GM12878 (cell line): ENCODE measurements at regions not wholly inside any gene's neighbourhood (a gene's known extent, or its start where the extent isn't known, plus 50 kb on each side); places are given as distances from the start of the nearest gene placed in this dataset.

Experiments
- ATAC-seq: fragments of 200-7000 bp; cut with Tn5 transposase; 3 replicates; pipeline ENCODE4 v1.9.1; 2020; ENCODE audit warnings: mild to moderate bottlenecking, moderate library complexity
- BruUV-seq: library from RNA; stranded (reverse); fragments of 400-500 nt; replicated peaks from 2 replicates; lab custom pipeline; 2021; lab: Mats Ljungman, UMichigan
- CTCF ChIA-PET: fragments of 300-600 bp; sonication (Branson Sonifier 250); formaldehyde crosslinking; extraction: SDS; loops from one replicate; lab custom pipeline; 2021; ENCODE audit warnings: inconsistent platforms; lab: Yijun Ruan, JAX
- POLR2A ChIA-PET: fragments of 350-600 bp; formaldehyde crosslinking; extraction: SDS; loops from one replicate; lab custom pipeline; 2021; ENCODE audit warnings: inconsistent platforms; lab: Charles Lee
- RAD21 ChIA-PET: fragments of 300-600 bp; sonication (Branson Sonifier 250); formaldehyde crosslinking; loops from one replicate; lab custom pipeline; 2023; ENCODE audit warnings: antibody characterized with exemption; ENCODE audit not compliant: unreplicated experiment; lab: Charles Lee
- SMC1A ChIA-PET: fragments of 300-600 bp; sonication (Branson Sonifier 250); formaldehyde crosslinking; loops from one replicate; lab custom pipeline; 2023; ENCODE audit not compliant: unreplicated experiment, uncharacterized antibody; lab: Charles Lee
- DNase-seq: peaks from one replicate; pipeline ENCODE4 v3.0.0-alpha.2; 2011; ENCODE audit warnings: low read depth, low spot score
- FAIRE-seq: peaks from 3 replicates; lab custom pipeline; 2011; peaks lifted over from hg19 to GRCh38; lab: Jason Lieb, UNC
- H2AFZ ChIP-seq: 2 replicates; pipeline ENCODE4 v1.6.0; 2011; ENCODE audit warnings: low read depth, low read length, control low read depth; ENCODE audit not compliant: control insufficient read depth
- H3K27ac ChIP-seq: 2 replicates; pipeline ENCODE4 v1.5.1; 2011; ENCODE audit warnings: control low read depth; ENCODE audit not compliant: control insufficient read depth, insufficient read depth
- H3K27me3 ChIP-seq, 2 experiments: replicated peaks in 1 of 2; 2 replicates each; pipeline versions ENCODE4 v1.6.0 to v1.6.1; 2011; ENCODE audit warnings: low read length in 1 of 2; ENCODE audit not compliant: control insufficient read depth in 2 of 2, insufficient read depth in 2 of 2
- H3K36me3 ChIP-seq, 2 experiments: 2 replicates each; pipeline ENCODE4 v1.5.1; 2011; ENCODE audit warnings: low read length in 1 of 2; ENCODE audit not compliant: control insufficient read depth in 2 of 2, insufficient read depth in 2 of 2
- H3K4me1 ChIP-seq: 2 replicates; pipeline ENCODE4 v1.6.1; 2011; ENCODE audit warnings: mild to moderate bottlenecking, low read length, moderate library complexity, mixed read lengths; ENCODE audit not compliant: control insufficient read depth, insufficient read depth
- H3K4me2 ChIP-seq: 2 replicates; pipeline ENCODE4 v1.6.0; 2011; ENCODE audit warnings: control low read depth; ENCODE audit not compliant: control insufficient read depth, insufficient read depth
- H3K4me3 ChIP-seq: fragments of 200-600 bp; sonication (generic); 2 replicates; pipeline ENCODE4 v1.5.1; 2016
- H3K79me2 ChIP-seq: 2 replicates; pipeline ENCODE4 v1.6.0; 2011; ENCODE audit warnings: low read length; ENCODE audit not compliant: control insufficient read depth, insufficient read depth
- H3K9ac ChIP-seq: 2 replicates; pipeline ENCODE4 v1.8.0; 2011; ENCODE audit warnings: low read length, control low read depth, mixed read lengths; ENCODE audit not compliant: control insufficient read depth, insufficient read depth
- H3K9me3 ChIP-seq: replicated peaks from 3 replicates; pipeline ENCODE4 v1.5.1; 2011; ENCODE audit warnings: mild to moderate bottlenecking, low read length; ENCODE audit not compliant: control insufficient read depth, insufficient read depth
- H4K20me1 ChIP-seq: 2 replicates; pipeline ENCODE4 v1.6.0; 2011; ENCODE audit not compliant: control insufficient read depth, insufficient read depth
- CTCF ChIP-seq, 3 experiments: IDR thresholded peaks in 2 of 3; conservative IDR thresholded peaks in 1 of 3; 2 replicates each; pipeline ENCODE4 v1.5.1; 2011; ENCODE audit warnings: low read depth in 3 of 3, low read length in 3 of 3, mild to moderate bottlenecking in 3 of 3, control low read depth in 2 of 3, moderate library complexity in 2 of 3, inconsistent platforms in 1 of 3, mixed read lengths in 1 of 3; ENCODE audit not compliant: control insufficient read depth in 2 of 3, insufficient read depth in 1 of 3; ENCODE audit errors: extremely low read depth in 1 of 3
- ELK1 ChIP-seq: IDR thresholded peaks from 2 replicates; pipeline ENCODE4 v1.6.1; 2012; ENCODE audit warnings: low read depth, low read length, improper control_type of control experiment
- JUND ChIP-seq: IDR thresholded peaks from 2 replicates; pipeline ENCODE4 v1.6.1; 2012; ENCODE audit warnings: low read depth, mild to moderate bottlenecking, low read length, improper control_type of control experiment, moderate library complexity
- KDM1A ChIP-seq: fragments of 200-600 bp; sonication (generic); IDR thresholded peaks from 2 replicates; pipeline ENCODE4 v1.6.1; 2016; ENCODE audit warnings: borderline replicate concordance
- NR2C1 ChIP-seq: fragments of 450-650 bp; IDR thresholded peaks from 2 replicates; pipeline ENCODE4 v1.6.1; 2017; ENCODE audit warnings: antibody characterized with exemption, mild to moderate bottlenecking, moderate library complexity
- NR2C2 ChIP-seq: IDR thresholded peaks from 2 replicates; pipeline ENCODE4 v1.6.1; 2011; ENCODE audit warnings: borderline replicate concordance, low read depth; ENCODE audit not compliant: control insufficient read depth, insufficient read length
- PML ChIP-seq: IDR thresholded peaks from 2 replicates; pipeline ENCODE4 v1.6.1; 2012; ENCODE audit warnings: low read length, inconsistent platforms
- POLR2AphosphoS5 ChIP-seq: IDR thresholded peaks from 2 replicates; pipeline ENCODE4 v1.6.1; 2011; ENCODE audit warnings: mild to moderate bottlenecking, low read length, inconsistent platforms
- RELB ChIP-seq: fragments of 450-650 bp; IDR thresholded peaks from 2 replicates; pipeline ENCODE4 v1.6.1; 2017; ENCODE audit warnings: low read depth, mild to moderate bottlenecking, moderate library complexity
- SIN3A ChIP-seq: IDR thresholded peaks from 2 replicates; pipeline ENCODE4 v1.6.1; 2012; ENCODE audit warnings: low read depth, low read length, improper control_type of control experiment
- SREBF1 ChIP-seq: IDR thresholded peaks from 2 replicates; pipeline ENCODE4 v1.6.1; 2012; ENCODE audit warnings: mild to moderate bottlenecking, low read length
- TAF1 ChIP-seq: IDR thresholded peaks from 2 replicates; pipeline ENCODE4 v1.6.1; 2011; ENCODE audit warnings: mild to moderate bottlenecking, low read depth, low read length, borderline replicate concordance
- ZNF592 ChIP-seq: fragments of 450-650 bp; IDR thresholded peaks from 2 replicates; pipeline ENCODE4 v1.6.1; 2017; ENCODE audit warnings: mild to moderate bottlenecking, moderate library complexity
- WGBS: methylation state at CpG from one replicate; pipeline ENCODE4 v1.1.6; 2016; ENCODE audit warnings: low lambda C conversion rate; ENCODE audit not compliant: insufficient replicate concordance, insufficient coverage; ENCODE audit errors: missing lambda C conversion rate; 5-methylcytosine and 5-hydroxymethylcytosine counted together
- in situ Hi-C: fragments of 300-500 bp; cut with MboI; formaldehyde crosslinking; loops from 9 replicates; pipeline ENCODE4 v1.14.3; 2018; ENCODE audit warnings: mixed read lengths
- intact Hi-C: fragments of 100-400 bp; cut with micrococcal nuclease; formaldehyde crosslinking; loops from one replicate; pipeline ENCODE4 v1.14.2; 2022; ENCODE audit not compliant: unreplicated experiment

- TF ChIP-seq CTCF (IDR thresholded peaks at IDR 0.05 in 2 of 3, conservative IDR thresholded peaks at IDR 0.05 in 1 of 3; ENCODE audit: control insufficient read depth in 2 of 3, extremely low read depth in 1 of 3, insufficient read depth in 1 of 3, low read depth in 3 of 3, low read length in 3 of 3), result no peak
- TF ChIP-seq ZNF592, result no peak
- no peak for TF ChIP-seq NR2C2
- no peak for TF ChIP-seq TAF1
- TF ChIP-seq NR2C1, result no peak
Observed at GRCh38 chr11:112901924-112902323, 59.3 kb upstream of the NCAM1 start (continued).

- DNase-seq, result no peak
- H3K4me2 ChIP-seq, result no peak overlapping the region
- SMC1A ChIA-PET, result interaction anchor here (0.7 kb wide), 1 partner anchor 17 kb away, joined by 3 read pairs; no protein-coding TSS in a partner anchor
- no peak overlapping the region for H3K9ac ChIP-seq
- no peak overlapping the region for H3K27ac ChIP-seq
- H4K20me1 ChIP-seq, result no peaks in the 10 kb centered on the region
- no peak for ATAC-seq
- RAD21 ChIA-PET, result no interaction called here
- H3K27me3 ChIP-seq, result no peaks in the 10 kb centered on the region; a peak in 1 of 4 replicates
- intact Hi-C loops (no loop called here), in situ Hi-C loops (no loop called here)
- no peaks in the 10 kb centered on the region for H3K79me2 ChIP-seq
- no TSS peak for BruUV-seq
- no peaks in the 10 kb centered on the region for H3K36me3 ChIP-seq
- no peak overlapping the region for H3K4me3 ChIP-seq
- H2AFZ ChIP-seq, result no peak overlapping the region
- WGBS, result 0% methylated on average over 2 of the region's 2 CpGs
- CTCF ChIA-PET, result no interaction called here
- no peak for FAIRE-seq
- H3K4me1 ChIP-seq, result no peaks in the 10 kb centered on the region
- H3K9me3 ChIP-seq, result no peaks in the 10 kb centered on the region
- POLR2A ChIA-PET, result no interaction called here
- TF ChIP-seq RELB (no peak), PML (no peak), POLR2AphosphoS5 (no peak), JUND (no peak), ELK1 (no peak), SREBF1 (no peak), KDM1A (no peak), SIN3A (no peak)
Observed at GRCh38 chr11:112902361-112903011, 58.7 kb upstream of the NCAM1 start.
